Breast epithelium (tissue), 4 donors: ENCODE measurements at regions not wholly inside any gene's neighbourhood (a gene's known extent, or its start where the extent isn't known, plus 50 kb on each side); places are given as distances from the start of the nearest gene placed in this dataset.

Experiments used
- DNase-seq, 2 donors: peaks; one replicate each; pipeline ENCODE4 v3.0.0-alpha.2; 2019; ENCODE audit warnings: low spot score in 2 of 2
- H3K27ac ChIP-seq, 2 donors: fragments of 200-600 bp; sonication (generic) in 1 of 2; one replicate each; pipeline ENCODE4 v1.5.1; 2016 to 2019; ENCODE audit warnings: mild to moderate bottlenecking in 1 of 2
- H3K27me3 ChIP-seq, 2 donors: fragments of 200-600 bp; sonication (generic) in 1 of 2; one replicate each; pipeline versions ENCODE4 v1.5.1 to v1.6.0; 2017 to 2019; ENCODE audit warnings: control low read depth in 1 of 2, mild to moderate bottlenecking in 1 of 2
- H3K36me3 ChIP-seq: fragments of 200-600 bp; one replicate; pipeline ENCODE4 v1.5.1; 2019
- H3K4me1 ChIP-seq, 2 donors: fragments of 200-600 bp; sonication (generic); one replicate each; pipeline ENCODE4 v1.5.1; 2016 to 2019; ENCODE audit warnings: control low read depth in 1 of 2
- H3K4me3 ChIP-seq, 3 donors: fragments of 200-600 bp; sonication (generic); 1 replicate in 2 of 3; 2 replicates in 1 of 3; pipeline ENCODE4 v1.5.1; 2016 to 2019; ENCODE audit warnings: mild to moderate bottlenecking in 3 of 3, moderate library complexity in 2 of 3
- H3K9me3 ChIP-seq, 2 donors: fragments of 200-600 bp; sonication (generic) in 1 of 2; one replicate each; pipeline ENCODE4 v1.5.1; 2016 to 2019; ENCODE audit warnings: control low read depth in 1 of 2
- CTCF ChIP-seq, 3 donors: fragments of 450-650 bp; IDR thresholded peaks; one replicate each; pipeline ENCODE4 v1.5.1; 2016 to 2017; ENCODE audit warnings: antibody characterized with exemption in 3 of 3, mild to moderate bottlenecking in 3 of 3, moderate library complexity in 3 of 3
- POLR2A ChIP-seq: fragments of 450-650 bp; IDR thresholded peaks from one replicate; pipeline ENCODE4 v1.6.1; 2016; ENCODE audit warnings: antibody characterized with exemption, mild to moderate bottlenecking, moderate library complexity
- POLR2AphosphoS5 ChIP-seq, 3 donors: sonication (generic); formaldehyde crosslinking; IDR thresholded peaks; one replicate each; pipeline ENCODE4 v1.6.1; 2017; ENCODE audit warnings: antibody characterized with exemption in 3 of 3
- intact Hi-C: fragments of 100-400 bp; cut with DNase I; formaldehyde crosslinking; loops from one replicate; pipeline ENCODE4 v1.15.1; 2023; ENCODE audit warnings: low total_unique reads

GRCh38 chr9:16179566-16179965 is 626.7 kb downstream of the CCDC171 start:
- TF ChIP-seq CTCF (IDR thresholded peaks at IDR 0.05): no peak
- no peak for TF ChIP-seq POLR2AphosphoS5 (IDR thresholded peaks at IDR 0.05)
- H3K4me1 ChIP-seq: no peaks in the 10 kb centered on the region
- intact Hi-C loops: no loop called here

GRCh38 chr9:16180091-16180490 is 627.2 kb downstream of the CCDC171 start:
- Histone ChIP-seq H3K36me3 (no peaks in the 10 kb centered on the region), H3K27ac (no peak overlapping the region), H3K27me3 (no peaks in the 10 kb centered on the region), H3K4me1 (no peaks in the 10 kb centered on the region), H3K4me3 (no peak overlapping the region), H3K9me3 (no peaks in the 10 kb centered on the region)
- TF ChIP-seq CTCF (IDR thresholded peaks at IDR 0.05) (no peak), POLR2A (no peak), POLR2AphosphoS5 (IDR thresholded peaks at IDR 0.05) (no peak)
- DNase-seq: no peak
- intact Hi-C loops: no loop called here

More at GRCh38 chr9:16179566-16179965, 626.7 kb downstream of the CCDC171 start:
- no peaks in the 10 kb centered on the region for H3K36me3 ChIP-seq
- no peaks in the 10 kb centered on the region for H3K27me3 ChIP-seq
- H3K27ac ChIP-seq: no peak overlapping the region
- no peak for DNase-seq
- no peaks in the 10 kb centered on the region for H3K9me3 ChIP-seq
- H3K4me3 ChIP-seq: no peak overlapping the region

GRCh38 chr9:16180546-16180945 is 627.7 kb downstream of the CCDC171 start:
- no peak for TF ChIP-seq POLR2AphosphoS5 (IDR thresholded peaks at IDR 0.05)
- no peak for TF ChIP-seq POLR2A
- TF ChIP-seq CTCF (IDR thresholded peaks at IDR 0.05): no peak
- no peaks in the 10 kb centered on the region for H3K9me3 ChIP-seq
- no peaks in the 10 kb centered on the region for H3K4me1 ChIP-seq
- H3K36me3 ChIP-seq: no peaks in the 10 kb centered on the region
- H3K27ac ChIP-seq: no peak overlapping the region
- no peaks in the 10 kb centered on the region for H3K27me3 ChIP-seq
- H3K4me3 ChIP-seq: no peak overlapping the region
- intact Hi-C loops: no loop called here
- no peak for DNase-seq

- Histone ChIP-seq H3K27ac (no peak overlapping the region), H3K4me1 (no peaks in the 10 kb centered on the region), H3K4me3 (no peak overlapping the region), H3K27me3 (no peaks in the 10 kb centered on the region), H3K36me3 (no peaks in the 10 kb centered on the region), H3K9me3 (no peaks in the 10 kb centered on the region)
- intact Hi-C loops: no loop called here
- no peak for DNase-seq
- TF ChIP-seq POLR2AphosphoS5 (IDR thresholded peaks at IDR 0.05) (no peak), POLR2A (no peak), CTCF (IDR thresholded peaks at IDR 0.05) (no peak)
Observed at GRCh38 chr9:16181539-16181938, 628.7 kb downstream of the CCDC171 start.

GRCh38 chr9:16182784-16183183 is 629.9 kb downstream of the CCDC171 start:
- no peak overlapping the region for H3K27ac ChIP-seq
- H3K27me3 ChIP-seq: no peaks in the 10 kb centered on the region
- H3K36me3 ChIP-seq: no peaks in the 10 kb centered on the region
- no peaks in the 10 kb centered on the region for H3K9me3 ChIP-seq
- TF ChIP-seq POLR2AphosphoS5 (IDR thresholded peaks at IDR 0.05) (no peak), CTCF (IDR thresholded peaks at IDR 0.05) (no peak), POLR2A (no peak)
- intact Hi-C loops: no loop called here
- H3K4me1 ChIP-seq: no peaks in the 10 kb centered on the region
- DNase-seq: no peak
- H3K4me3 ChIP-seq: no peak overlapping the region
